H1 (cell line): ENCODE measurements at regions not wholly inside any gene's neighbourhood (a gene's known extent, or its start where the extent isn't known, plus 50 kb on each side); places are given as distances from the start of the nearest gene placed in this dataset.

Experiments used
- CTCF ChIA-PET: fragments of 300-600 bp; sonication (Branson Sonifier 250); formaldehyde crosslinking; loops from one replicate; lab custom pipeline; 2021; ENCODE audit not compliant: partially characterized antibody; lab: Charles Lee
- POLR2A ChIA-PET: fragments of 300-600 bp; sonication (Branson Sonifier 250); formaldehyde crosslinking; loops from one replicate; lab custom pipeline; 2021; ENCODE audit warnings: inconsistent platforms; ENCODE audit not compliant: partially characterized antibody; lab: Charles Lee
- DNase-seq, 2 experiments: peaks; one replicate each; pipeline versions ENCODE4 v3.0.0 to v3.0.0-alpha.2; 2010 to 2022; ENCODE audit warnings: low spot score in 2 of 2, low read depth in 1 of 2, mixed read lengths in 1 of 2
- FAIRE-seq: peaks from 2 replicates; lab custom pipeline; 2011; peaks lifted over from hg19 to GRCh38; lab: Jason Lieb, UNC
- H2AFZ ChIP-seq: 2 replicates; pipeline ENCODE4 v1.8.1; 2012; ENCODE audit warnings: low read length, inconsistent platforms
- H2AK5ac ChIP-seq: 2 replicates; pipeline ENCODE4 v1.6.1; 2013; ENCODE audit warnings: low read depth, low read length
- H2BK120ac ChIP-seq: replicated peaks from 2 replicates; pipeline ENCODE3; 2013; ENCODE audit warnings: low read depth, low read length, inconsistent platforms
- H2BK12ac ChIP-seq: 2 replicates; pipeline ENCODE4 v1.6.1; 2013; ENCODE audit warnings: low read depth, low read length
- H2BK15ac ChIP-seq: 2 replicates; pipeline ENCODE4 v1.6.1; 2013; ENCODE audit warnings: low read length
- H2BK20ac ChIP-seq: 2 replicates; pipeline ENCODE4 v1.6.1; 2013; ENCODE audit warnings: low read length
- H2BK5ac ChIP-seq: 2 replicates; pipeline ENCODE4 v1.6.1; 2013; ENCODE audit warnings: low read depth, low read length
- H3K14ac ChIP-seq: 2 replicates; pipeline ENCODE4 v1.6.1; 2013; ENCODE audit warnings: inconsistent platforms; ENCODE audit not compliant: insufficient read length
- H3K18ac ChIP-seq: 2 replicates; pipeline ENCODE4 v1.6.1; 2013; ENCODE audit warnings: low read length; ENCODE audit errors: extremely low read depth
- H3K23ac ChIP-seq: 2 replicates; pipeline ENCODE4 v1.6.1; 2013; ENCODE audit warnings: inconsistent platforms; ENCODE audit not compliant: insufficient read length
- H3K23me2 ChIP-seq: 2 replicates; pipeline ENCODE4 v1.6.1; 2013; ENCODE audit warnings: low read depth, low read length
- H3K27ac ChIP-seq: 2 replicates; pipeline ENCODE4 v1.6.1; 2011; ENCODE audit warnings: low read depth, low read length, inconsistent platforms
- H3K27me3 ChIP-seq, 4 experiments: replicated peaks in 1 of 4; 1 replicate in 1 of 4; 2 replicates in 3 of 4; pipeline versions ENCODE4 v1.6.1 to v1.8.1; 2011 to 2013; ENCODE audit warnings: low read length in 3 of 4, mild to moderate bottlenecking in 3 of 4, inconsistent platforms in 2 of 4, mixed read lengths in 2 of 4, moderate library complexity in 1 of 4; ENCODE audit not compliant: control insufficient read depth in 3 of 4, insufficient read depth in 3 of 4; ENCODE audit errors: extremely low read depth in 1 of 4
- H3K36me3 ChIP-seq, 4 experiments: 2 replicates each; pipeline versions ENCODE4 v1.6.1 to v1.8.1; 2011 to 2013; ENCODE audit warnings: mild to moderate bottlenecking in 4 of 4, low read length in 3 of 4, moderate library complexity in 2 of 4, control low read depth in 1 of 4, inconsistent platforms in 1 of 4; ENCODE audit not compliant: insufficient read depth in 4 of 4, control insufficient read depth in 2 of 4
- H3K4ac ChIP-seq: replicated peaks from 2 replicates; pipeline ENCODE3; 2013; ENCODE audit warnings: low read length, low read depth, mixed read lengths, inconsistent platforms; ENCODE audit not compliant: insufficient read length
- H3K4me1 ChIP-seq, 4 experiments: replicated peaks in 1 of 4; 1 replicate in 1 of 4; 2 replicates in 3 of 4; pipeline versions ENCODE4 v1.6.1 to v1.8.1; 2011 to 2013; ENCODE audit warnings: low read length in 3 of 4, inconsistent platforms in 2 of 4, mixed read lengths in 1 of 4; ENCODE audit not compliant: insufficient read depth in 4 of 4, control insufficient read depth in 3 of 4
- H3K4me2 ChIP-seq, 2 experiments: 2 replicates each; pipeline versions ENCODE4 v1.6.1 to v1.8.1; 2011 to 2013; ENCODE audit warnings: low read depth in 2 of 2, low read length in 2 of 2, control low read depth in 1 of 2, inconsistent platforms in 1 of 2, mild to moderate bottlenecking in 1 of 2; ENCODE audit not compliant: insufficient read depth in 1 of 2
- H3K4me3 ChIP-seq, 4 experiments: fragments of 200-600, 300-600 bp in 1 of 4; sonication (generic), shearing (Covaris generic), sonication (Bioruptor Twin) in 1 of 4; 2 replicates each; pipeline versions ENCODE4 v1.5.1 to v1.8.1; 2011 to 2016; ENCODE audit warnings: low read length in 4 of 4, low read depth in 3 of 4, control low read depth in 2 of 4, inconsistent platforms in 2 of 4, mild to moderate bottlenecking in 2 of 4, mixed read lengths in 1 of 4, moderate library complexity in 1 of 4; ENCODE audit not compliant: insufficient read depth in 2 of 4; ENCODE audit errors: extremely low read depth in 1 of 4
- H3K56ac ChIP-seq: replicated peaks from 2 replicates; pipeline ENCODE3; 2013; ENCODE audit warnings: low read depth, mild to moderate bottlenecking, mixed read lengths, low read length, inconsistent platforms; ENCODE audit not compliant: insufficient read length
- H3K79me1 ChIP-seq: 2 replicates; pipeline ENCODE4 v1.6.1; 2013; ENCODE audit warnings: low read depth, low read length, control low read depth
- H3K79me2 ChIP-seq, 2 experiments: 2 replicates each; pipeline versions ENCODE4 v1.6.1 to v1.8.1; 2012 to 2013; ENCODE audit warnings: low read length in 2 of 2, mild to moderate bottlenecking in 2 of 2, inconsistent platforms in 1 of 2; ENCODE audit not compliant: insufficient read depth in 2 of 2, control insufficient read depth in 1 of 2
- H3K9ac ChIP-seq, 4 experiments: replicated peaks in 1 of 4; 1 replicate in 1 of 4; 2 replicates in 3 of 4; pipeline versions ENCODE4 v1.6.1 to v1.8.1; 2011 to 2013; ENCODE audit warnings: low read depth in 3 of 4, low read length in 3 of 4, control low read depth in 2 of 4, mild to moderate bottlenecking in 2 of 4, moderate library complexity in 2 of 4, inconsistent platforms in 1 of 4; ENCODE audit errors: extremely low read depth in 1 of 4
- H3K9me3 ChIP-seq, 2 experiments: 2 replicates each; pipeline versions ENCODE4 v1.6.1 to v1.8.1; 2012 to 2013; ENCODE audit warnings: mild to moderate bottlenecking in 2 of 2, moderate library complexity in 2 of 2, control low read depth in 1 of 2, inconsistent platforms in 1 of 2, low read depth in 1 of 2, low read length in 1 of 2, mixed read lengths in 1 of 2; ENCODE audit not compliant: insufficient read depth in 2 of 2
- H4K20me1 ChIP-seq, 2 experiments: replicated peaks in 1 of 2; 2 replicates each; pipeline versions ENCODE3 to v1.8.1; 2011 to 2013; ENCODE audit warnings: inconsistent platforms in 2 of 2, low read length in 2 of 2, mild to moderate bottlenecking in 1 of 2; ENCODE audit not compliant: insufficient read depth in 2 of 2, control insufficient read depth in 1 of 2
- H4K5ac ChIP-seq: 2 replicates; pipeline ENCODE4 v1.6.1; 2013; ENCODE audit warnings: low read length, low read depth, mixed read lengths, inconsistent platforms; ENCODE audit not compliant: insufficient read length
- H4K8ac ChIP-seq: 2 replicates; pipeline ENCODE4 v1.8.0; 2013; ENCODE audit warnings: mild to moderate bottlenecking, moderate library complexity, low read length, inconsistent platforms; ENCODE audit not compliant: insufficient read depth; ENCODE audit errors: extremely low read depth
- H4K91ac ChIP-seq: replicated peaks from 2 replicates; pipeline ENCODE3; 2013; ENCODE audit warnings: low read length, mixed read lengths, inconsistent platforms; ENCODE audit not compliant: insufficient read length
- BCL11A ChIP-seq, 2 experiments: IDR thresholded peaks; one replicate each; pipeline ENCODE4 v1.6.1; 2011; ENCODE audit warnings: low read depth in 2 of 2, low read length in 2 of 2, mild to moderate bottlenecking in 2 of 2
- SAP30 ChIP-seq: fragments of 300-600 bp; sonication (generic); IDR thresholded peaks from 2 replicates; pipeline ENCODE4 v1.7.1; 2012; ENCODE audit warnings: low read length, moderate library complexity, mild to moderate bottlenecking, inconsistent platforms; ENCODE audit not compliant: insufficient read depth, insufficient replicate concordance
- SP2 ChIP-seq: IDR thresholded peaks from 2 replicates; pipeline ENCODE4 v1.6.1; 2012; ENCODE audit warnings: mild to moderate bottlenecking, low read length, inconsistent platforms
- SP4 ChIP-seq: IDR thresholded peaks from 2 replicates; pipeline ENCODE4 v1.6.1; 2012; ENCODE audit warnings: low read length, inconsistent platforms
- WGBS, 2 experiments: shearing (Covaris generic) in 1 of 2; methylation state at CpG; one replicate each; pipeline versions ENCODE4 v1.1.6 to v1.1.7; 2013 to 2015; ENCODE audit warnings: low lambda C conversion rate in 2 of 2, mixed read lengths in 2 of 2, inconsistent platforms in 1 of 2, low coverage in 1 of 2, missing lambda C conversion rate in 1 of 2; ENCODE audit not compliant: insufficient replicate concordance in 2 of 2, insufficient coverage in 1 of 2, insufficient read length in 1 of 2; ENCODE audit errors: extremely low coverage in 1 of 2, missing lambda C conversion rate in 1 of 2; 5-methylcytosine and 5-hydroxymethylcytosine counted together

DNA sequence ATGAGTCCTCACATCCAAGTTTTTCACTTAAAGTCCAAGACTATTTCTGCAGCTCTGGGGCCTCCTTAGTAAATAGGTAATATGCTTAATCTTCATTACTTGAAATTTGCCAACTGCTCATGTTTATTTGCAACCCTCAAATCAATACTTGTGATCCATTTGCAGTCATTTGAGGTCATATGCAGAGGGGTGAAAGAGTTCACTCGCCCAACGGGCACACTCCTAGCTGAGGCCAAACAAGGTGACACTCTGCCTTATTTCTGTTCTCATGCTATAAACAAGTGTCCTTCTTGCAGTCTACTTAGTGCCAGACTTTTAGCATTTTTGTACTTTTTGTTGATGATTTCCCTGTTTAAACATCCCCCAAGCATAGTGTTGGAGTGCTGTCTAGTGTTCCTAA lies 409.9 kb downstream of the AEBP2 start:
- no peak overlapping the region for H2BK20ac ChIP-seq
- no peak overlapping the region for H3K4ac ChIP-seq
- no peak overlapping the region for H4K5ac ChIP-seq
- H3K23ac ChIP-seq: no peak overlapping the region
- H4K8ac ChIP-seq: no peak overlapping the region
- H3K9ac ChIP-seq: no peak overlapping the region
- H3K4me3 ChIP-seq: no peak overlapping the region
- H2AFZ ChIP-seq: no peak overlapping the region
- DNase-seq (no peak), FAIRE-seq (no peak)
- no peak overlapping the region for H2BK15ac ChIP-seq
- H3K79me2 ChIP-seq: no peaks in the 10 kb centered on the region
- H2BK5ac ChIP-seq: no peak overlapping the region
- no peak overlapping the region for H3K27ac ChIP-seq
- no peak overlapping the region for H3K4me2 ChIP-seq
- H3K4me1 ChIP-seq: no peaks in the 10 kb centered on the region
- no peaks in the 10 kb centered on the region for H3K9me3 ChIP-seq
- no peaks in the 10 kb centered on the region for H3K23me2 ChIP-seq
- H3K18ac ChIP-seq: no peak overlapping the region
- no peaks in the 10 kb centered on the region for H3K79me1 ChIP-seq
- H3K14ac ChIP-seq: no peak overlapping the region
- H3K36me3 ChIP-seq: no peaks in the 10 kb centered on the region
- H4K91ac ChIP-seq: no peak overlapping the region
- POLR2A ChIA-PET: no interaction called here
- no peaks in the 10 kb centered on the region for H3K27me3 ChIP-seq
- no peak overlapping the region for H2BK12ac ChIP-seq
- no peaks in the 10 kb centered on the region for H4K20me1 ChIP-seq
- H2AK5ac ChIP-seq: no peak overlapping the region
- WGBS, 2 experiments: 91% methylated on average over 2 of the region's 2 CpGs; no CpG with 5 or more reads in 1 of the 2 experiments
- H3K56ac ChIP-seq: no peak overlapping the region
- no peak overlapping the region for H2BK120ac ChIP-seq
- CTCF ChIA-PET: no interaction called here
- TF ChIP-seq SP4 (no peak), BCL11A (IDR thresholded peaks at IDR 0.05; ENCODE audit: low read depth in 2 of 2, low read length in 2 of 2) (no peak), SP2 (no peak), SAP30 (no peak)
